Bronchial epithelial cell (primary cell): ENCODE measurements at regions not wholly inside any gene's neighbourhood (a gene's known extent, or its start where the extent isn't known, plus 50 kb on each side); places are given as distances from the start of the nearest gene placed in this dataset.

Experiments
- DNase-seq: peaks from one replicate; pipeline ENCODE4 v3.0.0-alpha.2; 2010; ENCODE audit warnings: low read depth
- FAIRE-seq: peaks from 2 replicates; lab custom pipeline; 2011; peaks lifted over from hg19 to GRCh38; lab: Jason Lieb, UNC
- H3K27me3 ChIP-seq: 2 replicates; pipeline ENCODE4 v1.5.1; 2011; ENCODE audit warnings: low read length; ENCODE audit not compliant: control insufficient read depth, insufficient read depth
- H3K36me3 ChIP-seq: 2 replicates; pipeline ENCODE4 v1.5.1; 2011; ENCODE audit warnings: low read length; ENCODE audit not compliant: control insufficient read depth, insufficient read depth
- H3K4me3 ChIP-seq: 2 replicates; pipeline ENCODE4 v1.5.1; 2011; ENCODE audit warnings: mild to moderate bottlenecking, low read depth, low read length, control low read depth
- TF ChIP-seq, protein P1 (sequence below): IDR thresholded peaks from 2 replicates; pipeline ENCODE4 v1.5.1; 2011; ENCODE audit warnings: mild to moderate bottlenecking, moderate library complexity, low read length, control low read depth, inconsistent platforms; ENCODE audit not compliant: insufficient read depth, severe bottlenecking

DNA sequence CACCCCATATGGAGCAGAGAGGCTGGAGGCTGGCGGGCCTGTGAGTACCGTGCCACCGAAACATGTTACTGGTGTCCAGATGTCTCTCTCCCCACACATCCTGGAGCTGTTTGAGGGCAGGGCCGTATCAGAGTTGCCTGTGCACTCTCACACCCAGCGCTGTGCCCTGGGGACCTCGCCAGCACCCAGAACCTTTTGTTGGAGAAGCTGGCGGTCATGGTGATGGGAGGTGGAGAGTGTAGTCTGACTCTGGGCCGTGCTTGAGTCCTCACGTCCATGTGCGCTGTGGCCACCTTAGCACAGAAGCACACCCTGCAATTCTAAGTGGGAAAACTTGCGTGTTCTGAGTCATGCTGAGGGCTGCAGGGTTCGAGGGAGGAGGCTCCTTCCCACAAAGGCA is 259.2 kb downstream of the NDUFA10 start:
- Histone ChIP-seq H3K27me3 (no peaks in the 10 kb centered on the region), H3K4me3 (no peak overlapping the region), H3K36me3 (no peaks in the 10 kb centered on the region)
- no peak for DNase-seq
- no peak for FAIRE-seq
- TF ChIP-seq, protein P1, sequence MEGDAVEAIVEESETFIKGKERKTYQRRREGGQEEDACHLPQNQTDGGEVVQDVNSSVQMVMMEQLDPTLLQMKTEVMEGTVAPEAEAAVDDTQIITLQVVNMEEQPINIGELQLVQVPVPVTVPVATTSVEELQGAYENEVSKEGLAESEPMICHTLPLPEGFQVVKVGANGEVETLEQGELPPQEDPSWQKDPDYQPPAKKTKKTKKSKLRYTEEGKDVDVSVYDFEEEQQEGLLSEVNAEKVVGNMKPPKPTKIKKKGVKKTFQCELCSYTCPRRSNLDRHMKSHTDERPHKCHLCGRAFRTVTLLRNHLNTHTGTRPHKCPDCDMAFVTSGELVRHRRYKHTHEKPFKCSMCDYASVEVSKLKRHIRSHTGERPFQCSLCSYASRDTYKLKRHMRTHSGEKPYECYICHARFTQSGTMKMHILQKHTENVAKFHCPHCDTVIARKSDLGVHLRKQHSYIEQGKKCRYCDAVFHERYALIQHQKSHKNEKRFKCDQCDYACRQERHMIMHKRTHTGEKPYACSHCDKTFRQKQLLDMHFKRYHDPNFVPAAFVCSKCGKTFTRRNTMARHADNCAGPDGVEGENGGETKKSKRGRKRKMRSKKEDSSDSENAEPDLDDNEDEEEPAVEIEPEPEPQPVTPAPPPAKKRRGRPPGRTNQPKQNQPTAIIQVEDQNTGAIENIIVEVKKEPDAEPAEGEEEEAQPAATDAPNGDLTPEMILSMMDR, result no peak

DNA sequence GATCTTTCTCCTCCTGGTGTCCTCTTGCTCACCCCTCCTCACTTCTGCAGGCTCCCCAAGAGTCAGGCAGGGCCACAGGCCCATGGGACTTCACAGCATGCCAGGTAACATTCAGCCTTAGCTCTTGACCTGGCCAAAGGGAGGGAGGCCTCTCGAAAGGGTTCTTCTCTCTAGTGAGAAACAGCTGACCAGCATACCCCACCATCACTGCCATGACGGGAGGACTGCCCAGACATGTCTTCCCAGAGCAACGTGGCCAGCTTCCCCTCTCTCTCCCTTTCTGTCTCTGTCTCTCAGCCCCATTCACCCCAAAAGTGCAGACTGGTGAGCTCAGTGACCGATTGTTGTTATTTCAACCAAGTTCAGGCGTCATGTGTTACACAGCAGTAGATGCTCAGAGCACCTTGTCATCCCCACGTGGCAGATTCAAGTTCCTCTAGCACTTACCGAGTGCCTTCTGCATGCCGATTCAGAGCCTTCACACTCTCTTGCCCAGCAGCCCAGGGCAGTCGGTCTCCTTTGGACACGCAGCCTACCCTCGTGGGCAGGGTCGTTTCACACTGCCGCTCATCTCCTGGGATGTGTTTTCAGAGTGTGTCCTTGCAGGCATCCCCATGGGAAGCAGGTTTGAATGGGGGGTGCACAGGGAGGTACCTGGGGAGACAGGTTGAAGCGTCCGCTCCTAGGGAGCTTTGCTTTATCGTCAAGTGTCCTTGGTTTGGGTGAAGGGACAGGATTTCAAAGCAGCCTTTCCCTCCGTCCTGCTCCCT is 259.9 kb downstream of the NDUFA10 start:
- Histone ChIP-seq H3K4me3 (no peak overlapping the region), H3K27me3 (no peaks in the 10 kb centered on the region), H3K36me3 (no peaks in the 10 kb centered on the region)
- FAIRE-seq (no peak), DNase-seq (no peak)
- TF ChIP-seq, protein P1, result no peak

DNA sequence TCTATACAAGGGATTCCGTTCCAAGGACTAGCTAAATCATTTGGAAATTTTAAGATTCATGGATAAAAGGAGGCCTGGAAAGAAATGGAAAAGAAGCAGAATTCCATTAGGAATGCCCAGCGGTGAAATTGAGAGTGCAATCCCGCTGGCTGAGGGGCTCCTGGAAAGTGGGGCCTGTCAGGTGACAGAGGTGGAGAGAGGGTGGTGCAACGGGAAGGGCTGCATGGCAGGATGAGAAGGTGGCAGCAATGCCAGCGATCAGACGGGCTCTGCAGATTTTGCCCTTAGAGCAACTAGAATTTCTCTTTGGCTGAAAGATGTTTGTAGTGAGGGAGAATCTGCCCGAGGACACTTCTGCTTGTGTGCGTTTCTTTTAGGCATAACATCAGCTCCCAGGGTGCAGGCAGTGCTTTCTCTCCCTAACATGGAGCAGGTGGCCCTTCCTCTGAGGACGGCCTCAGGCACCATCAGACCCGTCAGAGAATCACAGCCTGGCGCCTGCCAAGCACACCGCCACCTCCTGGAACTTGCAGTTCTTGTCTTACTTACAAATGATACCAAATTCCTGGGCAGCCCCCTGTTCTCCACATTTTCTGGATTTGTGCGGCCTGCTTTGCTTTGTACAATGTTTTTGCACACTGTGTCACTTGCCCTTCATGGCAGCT is 261.6 kb downstream of the NDUFA10 start:
- FAIRE-seq (peak; percentile 32), DNase-seq (no peak)
- H3K27me3 ChIP-seq, result no peaks in the 10 kb centered on the region
- no peaks in the 10 kb centered on the region for H3K36me3 ChIP-seq
- no peak overlapping the region for H3K4me3 ChIP-seq
- TF ChIP-seq, protein P1, result no peak

DNA sequence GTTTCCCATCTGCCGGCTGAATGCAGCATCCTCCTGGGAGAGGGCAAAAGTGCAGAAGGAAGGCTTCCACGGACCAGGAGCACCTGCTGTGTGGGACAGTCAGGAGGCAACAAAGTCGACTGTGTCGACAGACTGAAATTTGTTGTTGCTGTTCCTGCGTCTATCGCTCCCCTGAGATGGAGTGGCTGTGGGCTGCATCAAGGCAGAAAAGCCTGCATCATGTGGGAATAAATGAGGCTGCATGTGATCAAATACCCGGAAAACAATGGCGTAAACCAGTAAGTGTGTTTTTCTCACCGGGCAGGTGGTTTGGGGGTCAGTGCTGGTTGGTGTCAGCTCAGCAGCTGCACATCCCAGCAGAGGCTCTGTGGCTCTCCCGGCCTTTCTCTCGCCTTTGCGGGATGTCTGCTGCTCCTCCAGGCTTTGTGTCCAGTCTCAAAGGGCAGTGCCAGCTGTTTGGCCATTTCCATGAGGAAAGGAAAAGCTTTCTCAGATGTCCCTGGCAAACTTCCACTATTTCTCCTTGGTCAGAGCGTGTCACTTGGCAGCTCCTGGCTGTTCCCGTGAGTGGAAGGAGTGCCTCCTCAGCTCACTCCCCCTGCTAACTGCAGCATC is 262.4 kb downstream of the NDUFA10 start:
- DNase-seq (no peak), FAIRE-seq (no peak)
- no peak overlapping the region for H3K4me3 ChIP-seq

DNA sequence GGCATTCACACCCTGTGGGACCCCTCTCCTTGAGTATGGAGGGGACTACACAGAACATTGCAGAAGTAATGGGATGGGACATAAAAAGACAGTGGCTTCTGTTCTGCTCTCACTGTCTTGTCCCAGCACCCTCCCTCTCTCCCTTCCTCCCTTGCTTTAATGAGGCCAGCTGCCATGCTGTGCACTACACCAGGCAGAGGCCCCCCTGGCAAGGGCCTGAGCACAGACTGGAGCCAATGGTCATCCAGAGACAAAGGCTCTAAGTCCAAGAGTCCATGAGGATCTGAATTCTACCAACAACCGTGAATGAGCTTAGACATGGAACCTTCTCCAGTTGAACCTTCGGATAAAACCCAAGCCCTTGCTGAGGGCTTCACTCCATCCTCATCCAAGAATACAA is 263.0 kb downstream of the NDUFA10 start:
- TF ChIP-seq, protein P1, result no peak
- Histone ChIP-seq H3K4me3 (no peak overlapping the region), H3K27me3 (no peaks in the 10 kb centered on the region), H3K36me3 (no peaks in the 10 kb centered on the region)
- no peak for DNase-seq
- peak; percentile 32 for FAIRE-seq

More for the DNA sequence above, 262.4 kb downstream of the NDUFA10 start:
- TF ChIP-seq, protein P1, result no peak
- Histone ChIP-seq H3K27me3 (no peaks in the 10 kb centered on the region), H3K36me3 (no peaks in the 10 kb centered on the region)
